ENCODE measurements at regions not wholly inside any gene's neighbourhood (a gene's known extent, or its start where the extent isn't known, plus 50 kb on each side); places are given as distances from the start of the nearest gene placed in this dataset.

DNA sequence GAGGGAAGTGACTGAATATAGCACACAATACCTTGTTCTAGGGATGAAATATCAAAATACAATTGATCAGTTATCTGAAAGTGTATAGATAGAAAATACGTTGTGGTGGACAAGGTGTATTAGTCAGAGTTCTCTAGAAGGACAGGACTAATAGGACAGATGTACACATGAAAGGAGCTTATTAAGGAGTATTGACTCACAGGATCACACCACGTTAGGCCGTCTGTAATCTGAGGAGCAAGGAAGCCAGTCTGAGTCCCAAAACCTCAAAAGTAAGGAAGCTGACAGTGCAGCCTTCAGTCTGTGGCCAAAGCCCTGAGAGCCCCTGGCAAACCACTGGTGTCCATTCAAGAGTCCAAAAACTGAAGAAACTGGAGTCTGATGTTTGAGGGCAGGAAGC is 406.1 kb downstream of the MDFIC start:
- TF ChIP-seq MYC (IDR thresholded peaks at IDR 0.05; ENCODE audit: insufficient read depth, insufficient read length, insufficient replicate concordance, low read length, severe bottlenecking) (no peak), ZNF274 (IDR thresholded peaks at IDR 0.05; ENCODE audit: insufficient read depth, insufficient read length) (no peak)
